Right forelimb (tissue), 1 donor: ENCODE measurements at regions not wholly inside any gene's neighbourhood (a gene's known extent, or its start where the extent isn't known, plus 50 kb on each side); places are given as distances from the start of the nearest gene placed in this dataset.
"Not testable (repeated sequence)": the region's sequence is repeated elsewhere in the genome, so short reads cannot be mapped to it uniquely, and the experiment has no call there.

Experiments
- DNase-seq: peaks from one replicate; pipeline ENCODE4 v3.0.0-alpha.2; 2018

GRCh38 chr11:37496201-37496600 is 898.2 kb upstream of the RAG2 start:
- no peak for DNase-seq

- DNase-seq = no peak
Observed at GRCh38 chr11:37484298-37484697, 886.3 kb upstream of the RAG2 start.

DNA sequence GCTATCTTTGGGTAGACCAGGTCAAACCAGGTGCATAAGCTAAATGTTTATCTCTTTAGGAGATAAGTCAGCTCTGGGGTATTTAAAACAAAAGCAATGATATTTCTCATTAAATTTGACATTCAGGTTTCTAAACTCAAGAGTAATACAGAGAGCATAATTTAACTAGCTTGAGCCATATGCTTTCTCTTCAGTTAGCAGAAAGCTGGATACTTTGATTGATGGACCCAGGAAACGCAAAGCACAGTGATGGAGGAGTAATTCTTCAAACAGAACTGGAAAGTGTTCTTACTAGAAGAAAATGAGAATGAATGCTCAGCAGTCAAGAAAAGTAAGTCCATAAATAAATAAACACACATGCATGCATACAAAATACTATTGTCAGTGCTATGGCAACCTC is 885.7 kb upstream of the RAG2 start:
- DNase-seq = no peak

DNA sequence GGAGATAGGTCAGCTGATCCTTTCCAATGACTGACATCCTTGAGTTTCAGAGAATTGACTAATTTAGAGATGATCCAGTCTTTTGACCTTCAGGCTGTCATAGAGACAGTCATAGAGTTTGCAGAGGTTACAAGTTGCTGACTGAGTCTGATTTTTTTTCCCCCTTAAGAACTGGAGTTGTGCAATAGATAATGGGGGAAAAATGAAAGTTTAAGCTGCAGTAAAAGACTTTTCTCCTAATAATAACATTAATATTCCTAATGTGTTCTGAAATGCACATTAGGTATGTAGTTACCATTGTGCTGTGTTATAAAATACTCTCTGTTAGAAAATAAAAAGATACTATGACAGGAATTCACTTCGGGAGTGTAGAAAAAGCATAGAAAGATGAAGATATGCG is 876.9 kb upstream of the RAG2 start:
- no peak for DNase-seq

- no peak for DNase-seq
Observed at GRCh38 chr11:37468344-37468743, 870.3 kb upstream of the RAG2 start.

- DNase-seq = no peak
Observed at GRCh38 chr11:37465221-37465620, 867.2 kb upstream of the RAG2 start.

DNA sequence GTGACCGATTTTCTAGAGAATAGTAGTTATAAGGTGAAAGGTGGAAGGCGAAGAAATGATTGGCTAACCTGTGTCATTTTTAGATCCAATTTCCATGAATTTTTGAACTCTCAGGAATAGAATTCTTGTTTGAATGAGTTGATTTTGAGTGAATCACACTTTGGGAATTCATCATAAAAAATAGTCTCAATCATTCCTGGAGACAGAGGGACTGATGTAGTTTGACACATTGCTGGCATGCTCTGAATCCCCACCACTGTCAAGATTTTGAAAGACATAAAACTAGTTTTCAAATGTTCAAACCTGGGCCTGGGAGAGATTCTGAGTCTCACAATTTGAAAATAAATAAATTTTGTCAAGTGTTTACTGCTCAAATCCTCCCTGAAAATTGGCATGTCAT is 861.4 kb upstream of the RAG2 start:
- DNase-seq = no peak

GRCh38 chr11:37456746-37457145 is 858.7 kb upstream of the RAG2 start:
- no peak for DNase-seq

- no peak for DNase-seq
Observed at GRCh38 chr11:37451903-37452302, 853.9 kb upstream of the RAG2 start.

GRCh38 chr11:37450613-37451012 is 852.6 kb upstream of the RAG2 start:
- no peak for DNase-seq

DNA sequence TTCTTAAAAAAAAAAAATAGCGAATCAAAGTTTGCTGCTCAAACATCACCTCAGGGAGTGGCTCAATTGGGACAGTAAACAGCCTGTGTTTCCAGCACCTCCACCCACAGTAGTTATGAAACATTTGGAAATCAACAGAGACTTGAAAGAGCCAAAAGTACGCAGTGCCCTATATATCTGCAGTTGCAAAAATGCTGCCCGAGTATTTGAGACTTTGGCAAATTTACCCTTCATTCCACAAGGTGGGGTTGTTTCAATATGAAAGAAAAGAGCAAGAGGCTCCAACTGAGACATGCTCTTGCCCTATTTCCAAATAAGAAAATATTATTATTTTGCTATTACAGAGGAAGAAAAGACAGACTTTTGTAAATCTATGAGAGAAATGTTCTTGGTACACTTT is 851.1 kb upstream of the RAG2 start:
- no peak for DNase-seq

GRCh38 chr11:37442576-37442975 is 844.5 kb upstream of the RAG2 start:
- DNase-seq = no peak

DNA sequence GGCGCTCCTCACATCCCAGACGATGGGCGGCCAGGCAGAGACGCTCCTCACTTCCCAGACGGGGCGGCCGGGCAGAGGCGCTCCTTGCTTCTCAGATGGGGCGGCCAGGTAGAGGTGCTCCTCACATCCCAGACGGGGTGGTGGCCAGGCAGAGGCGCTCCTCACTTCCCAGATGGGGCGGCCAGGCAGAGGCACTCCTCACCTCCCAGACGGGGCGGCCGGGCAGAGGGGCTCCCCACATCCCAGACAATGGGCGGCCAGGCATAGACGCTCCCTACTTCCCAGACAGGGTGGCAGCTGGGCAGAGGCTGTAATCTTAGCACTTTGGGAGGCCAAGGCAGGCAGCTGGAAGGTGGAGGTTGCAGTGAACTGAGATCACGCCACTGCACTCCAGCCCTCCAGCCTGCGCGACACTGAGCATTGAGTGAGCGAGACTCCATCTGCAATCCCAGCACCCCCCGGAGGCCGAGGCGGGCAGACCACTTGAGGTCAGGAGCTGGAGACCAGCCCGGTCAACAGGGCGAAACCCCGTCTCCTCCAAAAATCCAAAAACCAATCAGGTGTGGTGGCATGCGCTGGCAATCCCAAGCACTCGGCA is 833.7 kb upstream of the RAG2 start:
- DNase-seq = not testable (repeated sequence)

DNA sequence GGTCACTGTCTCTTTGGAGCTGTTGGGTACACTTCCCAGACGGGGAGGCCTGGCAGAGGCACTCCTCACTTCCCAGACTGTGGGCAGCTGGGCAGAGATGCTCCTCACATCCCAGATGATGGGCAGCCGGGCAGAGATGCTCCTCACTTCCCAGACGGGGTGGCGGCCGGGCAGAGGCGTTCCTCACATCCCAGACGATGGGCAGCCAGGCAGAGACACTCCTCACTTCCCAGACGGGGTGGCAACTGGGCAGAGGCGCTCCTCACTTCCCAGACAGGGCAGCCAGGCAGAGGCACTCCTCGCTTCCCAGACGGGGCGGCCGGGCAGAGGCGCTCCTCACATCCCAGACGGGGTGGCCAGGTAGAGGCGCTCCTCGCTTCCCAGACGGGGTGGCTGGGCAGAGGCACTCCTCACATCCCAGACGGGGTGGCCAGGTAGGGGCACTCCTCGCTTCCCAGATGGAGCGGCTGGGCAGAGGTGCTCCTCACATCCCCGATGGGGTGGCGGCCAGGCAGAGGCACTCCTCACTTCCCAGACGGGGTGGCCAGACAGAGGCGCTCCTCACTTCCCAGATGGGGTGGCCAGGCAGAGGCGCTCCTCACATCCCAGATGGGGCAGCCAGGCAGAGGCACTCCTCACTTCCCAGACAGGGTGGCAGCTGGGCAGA is 833.1 kb upstream of the RAG2 start:
- not testable (repeated sequence) for DNase-seq

DNA sequence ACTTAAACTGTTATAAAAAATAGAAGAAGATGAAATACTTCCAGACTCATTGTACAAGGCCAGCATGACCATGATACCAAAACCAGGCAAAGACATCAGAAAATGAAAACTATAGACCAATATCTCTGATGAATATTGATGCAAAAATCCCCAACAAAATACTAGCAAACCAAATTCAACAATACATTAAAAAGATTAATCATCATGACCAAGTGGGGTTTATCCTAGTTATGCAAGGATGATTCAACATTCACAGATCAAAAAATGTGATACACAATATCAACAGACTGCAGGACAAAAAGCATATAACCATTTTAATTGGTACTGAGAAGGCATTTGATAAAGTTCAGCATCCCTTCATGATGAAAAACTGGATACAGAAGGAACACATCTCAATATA is 824.5 kb upstream of the RAG2 start:
- DNase-seq = no peak

GRCh38 chr11:37411289-37411688 is 813.3 kb upstream of the RAG2 start:
- no peak for DNase-seq

GRCh38 chr11:37409124-37409523 is 811.1 kb upstream of the RAG2 start:
- DNase-seq = no peak

GRCh38 chr11:37407461-37407860 is 809.4 kb upstream of the RAG2 start:
- DNase-seq = no peak

- DNase-seq = no peak
Observed at GRCh38 chr11:37406651-37407050, 808.6 kb upstream of the RAG2 start.

DNA sequence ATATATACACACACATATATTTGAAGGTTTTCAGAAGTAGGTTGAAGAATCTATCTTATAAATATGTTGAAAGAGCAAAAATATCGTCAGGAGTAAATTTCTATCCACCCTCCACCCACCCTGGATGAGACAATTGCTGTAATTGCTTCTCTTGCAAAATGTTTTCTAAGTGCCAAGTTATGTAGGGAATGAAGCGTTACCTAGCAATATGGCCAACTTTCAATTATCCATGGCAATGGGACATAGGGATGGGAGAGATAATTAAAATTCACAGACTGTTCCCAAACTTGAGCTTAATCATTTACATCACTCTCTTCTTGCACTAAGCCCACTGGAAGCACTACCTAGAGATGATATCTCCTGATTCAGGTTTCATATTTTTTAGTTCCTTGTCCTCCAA is 806.2 kb upstream of the RAG2 start:
- no peak for DNase-seq

DNA sequence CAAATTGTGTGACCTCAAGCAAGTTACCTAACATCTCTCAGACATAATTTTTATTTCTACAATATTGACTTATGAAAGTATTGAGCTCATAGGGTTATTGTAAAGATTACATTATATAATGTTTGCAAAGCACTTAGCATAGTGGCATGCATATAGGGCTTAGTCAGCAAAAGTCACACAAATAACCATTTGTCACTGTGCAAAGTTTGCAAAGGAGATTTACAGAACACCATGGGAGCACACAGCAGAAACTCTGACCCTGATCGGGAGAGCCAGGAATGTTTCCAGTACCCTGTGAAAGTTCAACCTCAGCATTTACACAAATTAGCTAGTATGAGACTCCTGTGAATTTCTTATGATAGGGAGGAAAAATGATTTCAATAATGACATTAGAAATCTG is 804.6 kb upstream of the RAG2 start:
- no peak for DNase-seq

DNA sequence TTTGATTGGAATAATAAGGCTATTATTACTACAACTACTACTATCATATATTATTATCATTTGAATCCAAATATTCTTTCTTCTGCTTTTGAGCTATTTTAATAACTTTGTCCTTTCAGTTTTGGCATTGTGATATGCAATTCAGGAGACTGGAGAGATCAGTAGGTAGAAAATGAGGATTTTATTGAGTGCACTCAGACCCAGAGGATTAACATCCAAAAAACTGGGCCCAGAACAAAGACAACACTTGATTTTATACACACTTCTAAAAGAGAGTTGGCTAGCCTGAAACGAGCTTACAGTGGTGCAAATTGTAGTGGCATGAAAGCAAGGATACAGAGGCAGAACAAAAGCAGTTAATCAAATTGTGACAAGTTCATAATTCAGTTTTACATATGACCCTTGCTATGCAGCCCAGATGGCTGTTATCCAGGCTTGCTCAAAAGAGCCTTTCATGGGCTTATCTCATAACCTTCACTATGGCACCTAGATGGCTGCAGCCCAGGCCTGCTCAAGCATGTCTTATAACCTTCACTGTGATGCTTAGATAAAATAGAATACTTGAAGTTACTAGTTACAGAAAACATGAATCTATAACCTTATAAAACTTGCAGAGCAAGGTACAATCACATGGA is 796.3 kb upstream of the RAG2 start:
- DNase-seq = no peak

GRCh38 chr11:37391615-37392014 is 793.6 kb upstream of the RAG2 start:
- no peak for DNase-seq

- DNase-seq = no peak
Observed at GRCh38 chr11:37390576-37391083, 792.6 kb upstream of the RAG2 start.
